Body of pancreas (tissue), 4 donors: ENCODE measurements at regions not wholly inside any gene's neighbourhood (a gene's known extent, or its start where the extent isn't known, plus 50 kb on each side); places are given as distances from the start of the nearest gene placed in this dataset.

Experiments
- POLR2A ChIP-seq, 3 donors: fragments of 450-650 bp; IDR thresholded peaks; one replicate each; pipeline ENCODE4 v1.6.1; 2016; ENCODE audit warnings: antibody characterized with exemption in 3 of 3, mild to moderate bottlenecking in 2 of 3
- TF ChIP-seq, protein P1 (sequence below), 7 experiments: fragments of 450-650 bp in 4 of 7; fragments of 200-600 bp in 3 of 7; sonication (generic) in 3 of 7; IDR thresholded peaks; one replicate each; pipeline ENCODE4 v1.5.1; 2016 to 2019; ENCODE audit warnings: antibody characterized with exemption in 7 of 7

GRCh38 chr5:85910335-85910734 is 707.4 kb upstream of the COX7C start:
- TF ChIP-seq, protein P1, sequence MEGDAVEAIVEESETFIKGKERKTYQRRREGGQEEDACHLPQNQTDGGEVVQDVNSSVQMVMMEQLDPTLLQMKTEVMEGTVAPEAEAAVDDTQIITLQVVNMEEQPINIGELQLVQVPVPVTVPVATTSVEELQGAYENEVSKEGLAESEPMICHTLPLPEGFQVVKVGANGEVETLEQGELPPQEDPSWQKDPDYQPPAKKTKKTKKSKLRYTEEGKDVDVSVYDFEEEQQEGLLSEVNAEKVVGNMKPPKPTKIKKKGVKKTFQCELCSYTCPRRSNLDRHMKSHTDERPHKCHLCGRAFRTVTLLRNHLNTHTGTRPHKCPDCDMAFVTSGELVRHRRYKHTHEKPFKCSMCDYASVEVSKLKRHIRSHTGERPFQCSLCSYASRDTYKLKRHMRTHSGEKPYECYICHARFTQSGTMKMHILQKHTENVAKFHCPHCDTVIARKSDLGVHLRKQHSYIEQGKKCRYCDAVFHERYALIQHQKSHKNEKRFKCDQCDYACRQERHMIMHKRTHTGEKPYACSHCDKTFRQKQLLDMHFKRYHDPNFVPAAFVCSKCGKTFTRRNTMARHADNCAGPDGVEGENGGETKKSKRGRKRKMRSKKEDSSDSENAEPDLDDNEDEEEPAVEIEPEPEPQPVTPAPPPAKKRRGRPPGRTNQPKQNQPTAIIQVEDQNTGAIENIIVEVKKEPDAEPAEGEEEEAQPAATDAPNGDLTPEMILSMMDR (IDR thresholded peaks at IDR 0.05), result no peak
- TF ChIP-seq POLR2A (IDR thresholded peaks at IDR 0.05), result no peak
